IPS DF 6.9 (cell line): ENCODE measurements at regions not wholly inside any gene's neighbourhood (a gene's known extent, or its start where the extent isn't known, plus 50 kb on each side); places are given as distances from the start of the nearest gene placed in this dataset.
"Not testable (repeated sequence)": the region's sequence is repeated elsewhere in the genome, so short reads cannot be mapped to it uniquely, and the experiment has no call there.

Source experiments
- DNase-seq: peaks from one replicate; pipeline ENCODE4 v3.0.0-alpha.2; 2013; ENCODE audit warnings: low read depth, low spot score
- H3K27ac ChIP-seq: one replicate; pipeline ENCODE4 v1.5.1; 2013; ENCODE audit warnings: low read length, control low read depth
- H3K27me3 ChIP-seq: 2 replicates; pipeline ENCODE4 v1.6.1; 2013; ENCODE audit warnings: mild to moderate bottlenecking, low read length; ENCODE audit not compliant: control insufficient read depth, insufficient read depth
- H3K36me3 ChIP-seq: 2 replicates; pipeline ENCODE4 v1.6.1; 2013; ENCODE audit warnings: low read length; ENCODE audit not compliant: control insufficient read depth, insufficient read depth
- H3K4me1 ChIP-seq: 2 replicates; pipeline ENCODE4 v1.6.1; 2013; ENCODE audit warnings: low read length; ENCODE audit not compliant: control insufficient read depth, insufficient read depth
- H3K4me3 ChIP-seq: 2 replicates; pipeline ENCODE4 v1.5.1; 2013; ENCODE audit warnings: mild to moderate bottlenecking, low read length
- H3K9me3 ChIP-seq: 2 replicates; pipeline ENCODE4 v1.6.1; 2013; ENCODE audit warnings: low read length, inconsistent platforms; ENCODE audit not compliant: control insufficient read depth, insufficient read depth
- WGBS: extraction: QIAGEN DNeasy Blood & Tissue Kit; methylation state at CpG from one replicate; pipeline ENCODE4 v1.1.7; 2013; ENCODE audit warnings: mixed read lengths, missing lambda C conversion rate; ENCODE audit not compliant: insufficient read length, insufficient coverage; 5-methylcytosine and 5-hydroxymethylcytosine counted together

- H3K4me1 ChIP-seq, H3K4me3 ChIP-seq, H3K36me3 ChIP-seq, H3K9me3 ChIP-seq, DNase-seq, H3K27me3 ChIP-seq, H3K27ac ChIP-seq: not testable (repeated sequence)
- no CpG with 5 or more reads among the region's 2 CpGs for WGBS
Observed at GRCh38 chr5:34378498-34378897, 277.6 kb upstream of the RAI14 start.

GRCh38 chr5:34388754-34389153, 267.4 kb upstream of the RAI14 start:
- not testable (repeated sequence) for H3K27ac ChIP-seq, H3K4me3 ChIP-seq, H3K36me3 ChIP-seq, H3K27me3 ChIP-seq, DNase-seq, H3K9me3 ChIP-seq, H3K4me1 ChIP-seq
- no CpG with 5 or more reads among the region's 3 CpGs for WGBS

- peaks cover 2% of the 10 kb centered on the region; the same call in 1 of the 2 replicates for H3K4me1 ChIP-seq
- no peaks in the 10 kb centered on the region; the same call in 1 of the 2 replicates for H3K9me3 ChIP-seq
- no peak overlapping the region for H3K27ac ChIP-seq
- H3K4me3 ChIP-seq, result no peak overlapping the region
- no peak for DNase-seq
- H3K27me3 ChIP-seq, result no peaks in the 10 kb centered on the region
- no peaks in the 10 kb centered on the region for H3K36me3 ChIP-seq
Observed at GRCh38 chr5:34409373-34409772, 246.8 kb upstream of the RAI14 start.

- Histone ChIP-seq H3K27me3 (no peaks in the 10 kb centered on the region), H3K36me3 (no peaks in the 10 kb centered on the region), H3K27ac (peak overlapping the region; percentile 93), H3K4me3 (no peak overlapping the region), H3K9me3 (no peaks in the 10 kb centered on the region; the same call in 1 of the 2 replicates), H3K4me1 (peaks cover 2% of the 10 kb centered on the region; the same call in 1 of the 2 replicates)
- WGBS, result no CpG with 5 or more reads among the region's 2 CpGs
- DNase-seq, result no peak
Observed at GRCh38 chr5:34410411-34411139, 245.6 kb upstream of the RAI14 start.

- Histone ChIP-seq H3K27me3 (no peaks in the 10 kb centered on the region), H3K27ac (peak overlapping the region; percentile 93), H3K4me3 (no peak overlapping the region), H3K36me3 (no peaks in the 10 kb centered on the region), H3K4me1 (peaks cover 2% of the 10 kb centered on the region; the same call in 1 of the 2 replicates), H3K9me3 (no peaks in the 10 kb centered on the region; the same call in 1 of the 2 replicates)
- peak; percentile 81 for DNase-seq
Observed at GRCh38 chr5:34411470-34412346, 244.4 kb upstream of the RAI14 start.

- Histone ChIP-seq H3K9me3 (no peaks in the 10 kb centered on the region; the same call in 1 of the 2 replicates), H3K4me1 (peaks cover 2% of the 10 kb centered on the region; the same call in 1 of the 2 replicates), H3K27me3 (no peaks in the 10 kb centered on the region), H3K36me3 (no peaks in the 10 kb centered on the region), H3K4me3 (no peak overlapping the region), H3K27ac (peak overlapping the region; percentile 4)
- no peak for DNase-seq
- no CpG with 5 or more reads among the region's 2 CpGs for WGBS
Observed at GRCh38 chr5:34412736-34413135, 243.4 kb upstream of the RAI14 start.

GRCh38 chr5:34415559-34416198, 240.4 kb upstream of the RAI14 start:
- WGBS, result no CpG with 5 or more reads among the region's 2 CpGs
- Histone ChIP-seq H3K4me3 (no peak overlapping the region), H3K27ac (peak overlapping the region; percentile 85), H3K27me3 (no peaks in the 10 kb centered on the region), H3K4me1 (peaks cover 2% of the 10 kb centered on the region; the same call in 1 of the 2 replicates), H3K9me3 (no peaks in the 10 kb centered on the region; the same call in 1 of the 2 replicates), H3K36me3 (no peaks in the 10 kb centered on the region)
- DNase-seq, result no peak

DNA sequence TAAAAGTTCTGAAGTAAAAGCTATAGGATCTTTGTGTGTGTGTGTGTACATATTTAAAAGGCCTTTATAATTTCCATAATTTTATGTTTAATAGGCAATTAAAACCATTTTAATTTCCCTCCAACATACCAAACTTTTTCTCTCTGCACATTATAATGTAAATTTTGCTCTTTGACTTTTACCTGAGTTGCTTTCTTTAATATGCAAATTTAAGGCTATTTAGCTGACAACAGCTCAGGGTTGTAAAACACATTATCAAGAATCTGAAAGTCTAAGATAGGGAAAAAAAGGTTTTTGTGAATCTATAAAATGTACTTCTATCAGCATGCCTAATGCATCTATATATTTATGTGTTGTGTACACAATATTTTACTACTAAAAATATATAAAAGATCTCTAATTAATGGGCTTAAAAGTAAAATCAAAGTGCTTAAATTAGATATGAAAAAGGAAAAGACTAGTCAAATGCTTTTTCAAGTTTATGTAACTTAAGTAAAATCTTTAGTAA, 239.6 kb upstream of the RAI14 start:
- Histone ChIP-seq H3K4me1 (peaks cover 2% of the 10 kb centered on the region; the same call in 1 of the 2 replicates), H3K27ac (no peak overlapping the region), H3K36me3 (no peaks in the 10 kb centered on the region), H3K9me3 (no peaks in the 10 kb centered on the region; the same call in 1 of the 2 replicates), H3K27me3 (no peaks in the 10 kb centered on the region), H3K4me3 (no peak overlapping the region)
- no peak for DNase-seq

- H3K9me3 ChIP-seq, H3K36me3 ChIP-seq, H3K4me3 ChIP-seq, H3K27me3 ChIP-seq, DNase-seq, H3K4me1 ChIP-seq, H3K27ac ChIP-seq: not testable (repeated sequence)
- no CpG with 5 or more reads among the region's 2 CpGs for WGBS
Observed at GRCh38 chr5:34420191-34420590, 235.9 kb upstream of the RAI14 start.

DNA sequence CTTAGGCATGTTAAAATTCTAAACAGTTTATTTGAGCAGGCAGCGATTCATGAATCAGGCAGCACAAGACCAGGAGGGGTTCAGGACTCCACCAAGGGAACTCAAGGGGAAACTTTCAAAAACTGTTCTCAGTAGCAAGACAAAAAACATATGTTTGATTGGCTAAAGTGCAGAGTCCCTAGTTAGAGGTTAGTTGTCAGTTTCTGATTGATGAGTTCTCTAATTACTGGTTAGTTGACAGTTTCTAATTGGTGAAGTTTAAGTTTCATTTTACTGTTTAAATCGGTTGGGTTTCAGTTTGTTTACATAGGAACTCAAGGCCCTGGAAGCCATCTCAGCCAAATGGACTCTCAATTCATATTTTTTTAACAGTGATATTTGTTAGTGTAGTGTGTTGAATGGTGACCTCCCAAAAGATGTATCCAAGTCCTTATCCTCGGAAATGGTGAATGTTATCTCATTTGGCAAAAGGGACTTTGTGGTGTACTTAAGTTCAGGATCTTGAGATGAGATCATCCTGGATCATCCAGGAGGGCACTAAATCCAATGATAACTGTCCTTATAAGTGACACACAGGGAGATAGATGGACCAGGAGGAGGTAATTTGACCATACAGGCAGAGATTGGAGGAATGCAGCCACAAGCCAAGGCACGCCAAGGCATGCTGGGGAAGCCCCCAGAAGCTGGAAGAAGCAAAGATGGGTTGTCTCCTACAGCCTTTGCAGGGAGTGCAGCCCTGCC, 219.2 kb upstream of the RAI14 start:
- H3K4me3 ChIP-seq, result no peak overlapping the region
- no peaks in the 10 kb centered on the region for H3K36me3 ChIP-seq
- no peak for DNase-seq
- WGBS, result no CpG with 5 or more reads among the region's 4 CpGs
- H3K4me1 ChIP-seq, result no peaks in the 10 kb centered on the region
- no peaks in the 10 kb centered on the region for H3K27me3 ChIP-seq
- no peak overlapping the region for H3K27ac ChIP-seq
- H3K9me3 ChIP-seq, result peaks cover 1% of the 10 kb centered on the region; the same call in 1 of the 2 replicates
